ENCODE measurements at regions not wholly inside any gene's neighbourhood (a gene's known extent, or its start where the extent isn't known, plus 50 kb on each side); places are given as distances from the start of the nearest gene placed in this dataset.

- TF ChIP-seq, protein P1, sequence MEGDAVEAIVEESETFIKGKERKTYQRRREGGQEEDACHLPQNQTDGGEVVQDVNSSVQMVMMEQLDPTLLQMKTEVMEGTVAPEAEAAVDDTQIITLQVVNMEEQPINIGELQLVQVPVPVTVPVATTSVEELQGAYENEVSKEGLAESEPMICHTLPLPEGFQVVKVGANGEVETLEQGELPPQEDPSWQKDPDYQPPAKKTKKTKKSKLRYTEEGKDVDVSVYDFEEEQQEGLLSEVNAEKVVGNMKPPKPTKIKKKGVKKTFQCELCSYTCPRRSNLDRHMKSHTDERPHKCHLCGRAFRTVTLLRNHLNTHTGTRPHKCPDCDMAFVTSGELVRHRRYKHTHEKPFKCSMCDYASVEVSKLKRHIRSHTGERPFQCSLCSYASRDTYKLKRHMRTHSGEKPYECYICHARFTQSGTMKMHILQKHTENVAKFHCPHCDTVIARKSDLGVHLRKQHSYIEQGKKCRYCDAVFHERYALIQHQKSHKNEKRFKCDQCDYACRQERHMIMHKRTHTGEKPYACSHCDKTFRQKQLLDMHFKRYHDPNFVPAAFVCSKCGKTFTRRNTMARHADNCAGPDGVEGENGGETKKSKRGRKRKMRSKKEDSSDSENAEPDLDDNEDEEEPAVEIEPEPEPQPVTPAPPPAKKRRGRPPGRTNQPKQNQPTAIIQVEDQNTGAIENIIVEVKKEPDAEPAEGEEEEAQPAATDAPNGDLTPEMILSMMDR (conservative IDR thresholded peaks at IDR 0.05) = no peak
- H3T11ph ChIP-seq (ENCODE audit: low read length) = no peak overlapping the region
- Mint-ChIP-seq H3K27me3 (ENCODE audit: low read depth) (peaks cover 100% of the 10 kb centered on the region), H3K9me3 (no peaks in the 10 kb centered on the region), H3K36me3 (ENCODE audit: insufficient read depth in 1 of 3, low read depth in 3 of 3) (no peaks in the 10 kb centered on the region), H3K4me1 (no peaks in the 10 kb centered on the region), H3K4me3 (no peak overlapping the region), H3K27ac (no peak overlapping the region)
- no peaks in the 10 kb centered on the region for H3K4me1 ChIP-seq (ENCODE audit: insufficient read depth, low read length)
- H2BK20ac ChIP-seq (ENCODE audit: low read depth, low read length, poor library complexity, severe bottlenecking) = no peak overlapping the region
- no peak overlapping the region for H3K56ac ChIP-seq (ENCODE audit: insufficient read length, low read depth, low read length)
- H2AFZ ChIP-seq (ENCODE audit: low read length) = no peak overlapping the region
- H3K4ac ChIP-seq (ENCODE audit: low read depth, low read length) = no peak overlapping the region
- no peak overlapping the region for H4K5ac ChIP-seq (ENCODE audit: insufficient read length, low read depth, low read length)
- H2AK5ac ChIP-seq (ENCODE audit: insufficient read length, low read length) = no peak overlapping the region
- no peaks in the 10 kb centered on the region for H3K79me2 ChIP-seq (ENCODE audit: insufficient read depth, low read length)
- DNase-seq = no peak
- peaks cover 50% of the 10 kb centered on the region for H3K27me3 ChIP-seq (ENCODE audit: insufficient read depth, low read length)
- H4K91ac ChIP-seq (ENCODE audit: insufficient read length, low read depth, low read length) = no peak overlapping the region
- H2BK15ac ChIP-seq (ENCODE audit: low read depth, low read length) = no peak overlapping the region
- no peak overlapping the region for H3K4me2 ChIP-seq (ENCODE audit: insufficient read depth, insufficient read length, low read length)
- H3K9ac ChIP-seq (ENCODE audit: extremely low read depth, insufficient read length, low read length) = no peak overlapping the region
- no peak overlapping the region for H3K27ac ChIP-seq (ENCODE audit: insufficient read length, low read depth, low read length)
- no peak overlapping the region for H4K8ac ChIP-seq (replicated peaks; ENCODE audit: insufficient read length, low read depth, low read length)
- H2BK12ac ChIP-seq (ENCODE audit: insufficient read length, low read depth, low read length) = no peak overlapping the region
- H3K23ac ChIP-seq (ENCODE audit: insufficient read length, low read depth, low read length) = no peak overlapping the region
- H3K9me3 ChIP-seq (ENCODE audit: control insufficient read depth, low read depth, low read length) = no peaks in the 10 kb centered on the region
- no peaks in the 10 kb centered on the region for H3K23me2 ChIP-seq (ENCODE audit: insufficient read length, low read depth, low read length, poor library complexity, severe bottlenecking)
- H2BK120ac ChIP-seq (ENCODE audit: low read depth, low read length, poor library complexity, severe bottlenecking) = no peak overlapping the region
- no peaks in the 10 kb centered on the region for H3K79me1 ChIP-seq (ENCODE audit: insufficient read depth, low read depth, low read length, poor library complexity, severe bottlenecking)
- no CpG with 5 or more reads among the region's 3 CpGs for WGBS (ENCODE audit: extremely low coverage, insufficient read length, low lambda C conversion rate)
- H3K18ac ChIP-seq (ENCODE audit: insufficient read length, low read depth, low read length) = no peak overlapping the region
- H2BK5ac ChIP-seq (ENCODE audit: insufficient read length, low read length) = no peak overlapping the region
- no peak overlapping the region for H3K14ac ChIP-seq (ENCODE audit: insufficient read depth, low read length)
- no peaks in the 10 kb centered on the region for H4K20me1 ChIP-seq (ENCODE audit: control insufficient read depth, insufficient read depth, insufficient read length)
Measured at GRCh38 chr9:21744320-21744719, 58.1 kb upstream of the MTAP start.

Measured in H9 (cell line).